ENCODE measurements at regions not wholly inside any gene's neighbourhood (a gene's known extent, or its start where the extent isn't known, plus 50 kb on each side); places are given as distances from the start of the nearest gene placed in this dataset.

DNA sequence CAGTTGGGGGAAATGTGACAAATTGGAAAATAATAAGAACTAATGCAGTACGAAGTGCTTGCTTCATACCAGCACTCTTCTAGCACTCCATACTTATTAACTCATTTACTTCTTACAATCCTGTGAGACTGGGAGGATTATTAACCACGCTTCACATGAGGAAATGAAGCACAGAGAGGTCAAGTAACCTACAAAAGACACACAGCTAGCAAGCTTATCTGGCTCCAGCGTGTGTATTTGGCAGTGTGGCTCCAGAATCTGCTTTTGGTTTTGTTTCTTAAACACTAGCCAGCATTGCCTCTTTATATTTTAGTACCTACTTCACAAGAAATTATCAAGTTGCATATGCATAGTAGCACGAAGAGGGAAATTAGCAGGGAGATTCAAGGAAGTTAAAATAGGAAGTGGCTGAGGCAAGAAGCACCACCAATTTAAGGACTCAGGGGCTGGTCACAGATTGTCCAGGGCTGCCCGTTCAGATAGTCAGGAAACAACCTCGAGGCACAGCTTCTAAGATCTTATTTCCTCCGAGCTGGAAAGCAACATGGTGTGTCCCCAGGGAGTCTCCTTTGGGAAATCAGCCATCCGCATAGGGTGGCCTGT, 302.7 kb upstream of the PRDM1 start:
- Histone ChIP-seq H3K4me2 (ENCODE audit: insufficient read depth, low read length) (no peak overlapping the region), H3K9me3 (replicated peaks; ENCODE audit: control insufficient read depth, insufficient read depth, low read length) (no peaks in the 10 kb centered on the region), H3K9me1 (replicated peaks; ENCODE audit: control insufficient read depth, extremely low read depth, insufficient read depth, low read length) (no peaks in the 10 kb centered on the region), H2AFZ (ENCODE audit: low read depth, low read length) (no peak overlapping the region), H3K4me3 (replicated peaks in 1 of 3; ENCODE audit: insufficient read depth in 1 of 3, low read depth in 1 of 3, low read length in 3 of 3) (no peak overlapping the region), H3K36me3 (ENCODE audit: control insufficient read depth in 2 of 2, extremely low read depth in 1 of 2, insufficient read depth in 2 of 2, low read length in 2 of 2) (no peaks in the 10 kb centered on the region), H3K9ac (replicated peaks; ENCODE audit: extremely low read depth, insufficient read depth, low read length) (no peak overlapping the region), H3K27ac (ENCODE audit: insufficient read depth, low read depth, low read length) (no peak overlapping the region), H3K4me1 (ENCODE audit: control insufficient read depth, extremely low read depth, insufficient read depth, low read length) (no peaks in the 10 kb centered on the region), H3K27me3 (ENCODE audit: control insufficient read depth in 2 of 2, insufficient read depth in 2 of 2, low read length in 2 of 2) (peaks cover 0 to 1% of the 10 kb centered on the region in 2 experiments), H3K79me2 (ENCODE audit: control insufficient read depth, insufficient read depth, low read length) (no peaks in the 10 kb centered on the region), H4K20me1 (replicated peaks; ENCODE audit: control insufficient read depth, extremely low read depth, insufficient read depth, low read length) (no peaks in the 10 kb centered on the region)
- ChIA-PET POLR2A (no interaction called here), CTCF (no interaction called here)
- no peak for TF ChIP-seq GATA2 (IDR thresholded peaks at IDR 0.05; ENCODE audit: insufficient read depth, insufficient read length, low read depth, low read length)
- no peak for TF ChIP-seq JUN (IDR thresholded peaks at IDR 0.05; ENCODE audit: borderline replicate concordance, insufficient read depth, insufficient read length, low read depth)
- no peak for TF ChIP-seq POLR2AphosphoS5 (IDR thresholded peaks at IDR 0.05; ENCODE audit: insufficient read depth, low read depth, low read length)
- TF ChIP-seq CTCF (IDR thresholded peaks at IDR 0.05; ENCODE audit: extremely low read depth in 1 of 2, insufficient read depth in 1 of 2, low read depth in 1 of 2, low read length in 2 of 2) = no peak
- TF ChIP-seq POLR2A (IDR thresholded peaks at IDR 0.05; ENCODE audit: low read depth, low read length) = no peak
- no peak for TF ChIP-seq FOS (IDR thresholded peaks at IDR 0.05; ENCODE audit: borderline replicate concordance, insufficient read depth, low read length)
- no peak for TF ChIP-seq MYC (IDR thresholded peaks at IDR 0.05; ENCODE audit: low read depth, low read length)
- no peak for TF ChIP-seq EZH2 (IDR thresholded peaks at IDR 0.05; ENCODE audit: borderline replicate concordance, low read depth, low read length, severe bottlenecking)
- TF ChIP-seq MAX (IDR thresholded peaks at IDR 0.05; ENCODE audit: insufficient read depth, insufficient read length) = no peak
- BruUV-seq (replicated peaks) = no TSS peak
- dilution Hi-C loops (cut with MboI; ENCODE audit: extremely low pct_ligation_motif_present, low sequenced_read_pairs) = no loop called here
- intact Hi-C loops (cut with micrococcal nuclease) = no loop called here
- FAIRE-seq = no peak
- DNase-seq (ENCODE audit: low read depth, low spot score) = no peak
